C4-2B (cell line): ENCODE measurements at regions not wholly inside any gene's neighbourhood (a gene's known extent, or its start where the extent isn't known, plus 50 kb on each side); places are given as distances from the start of the nearest gene placed in this dataset.

Source experiments
- ZFX ChIP-seq: fragments of 450-650 bp; IDR thresholded peaks from 2 replicates; pipeline ENCODE4 v1.6.1; 2017
- TF ChIP-seq, protein P1 (sequence below): fragments of 450-650 bp; conservative IDR thresholded peaks from 2 replicates; pipeline ENCODE4 v1.5.1; 2017; ENCODE audit warnings: mild to moderate bottlenecking

DNA sequence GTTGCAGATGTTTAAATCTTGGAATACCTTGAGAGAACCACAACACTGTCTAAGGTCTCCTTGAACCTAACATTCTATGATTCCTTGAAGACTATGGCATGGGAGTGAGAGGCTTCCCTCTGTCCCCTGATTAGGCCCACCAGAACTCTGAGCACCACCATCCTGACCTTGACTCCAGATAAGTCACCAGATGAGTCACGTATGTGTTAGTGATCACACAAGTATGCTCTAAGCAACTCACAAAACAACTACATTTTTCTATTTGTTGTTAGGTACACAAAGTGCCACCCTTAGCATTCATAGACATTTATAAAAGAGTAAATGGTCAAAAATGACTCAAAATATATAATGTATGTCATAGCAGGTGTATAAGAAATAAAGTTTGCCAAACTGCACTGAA, 252.9 kb upstream of the CXXC4 start:
- TF ChIP-seq, protein P1, sequence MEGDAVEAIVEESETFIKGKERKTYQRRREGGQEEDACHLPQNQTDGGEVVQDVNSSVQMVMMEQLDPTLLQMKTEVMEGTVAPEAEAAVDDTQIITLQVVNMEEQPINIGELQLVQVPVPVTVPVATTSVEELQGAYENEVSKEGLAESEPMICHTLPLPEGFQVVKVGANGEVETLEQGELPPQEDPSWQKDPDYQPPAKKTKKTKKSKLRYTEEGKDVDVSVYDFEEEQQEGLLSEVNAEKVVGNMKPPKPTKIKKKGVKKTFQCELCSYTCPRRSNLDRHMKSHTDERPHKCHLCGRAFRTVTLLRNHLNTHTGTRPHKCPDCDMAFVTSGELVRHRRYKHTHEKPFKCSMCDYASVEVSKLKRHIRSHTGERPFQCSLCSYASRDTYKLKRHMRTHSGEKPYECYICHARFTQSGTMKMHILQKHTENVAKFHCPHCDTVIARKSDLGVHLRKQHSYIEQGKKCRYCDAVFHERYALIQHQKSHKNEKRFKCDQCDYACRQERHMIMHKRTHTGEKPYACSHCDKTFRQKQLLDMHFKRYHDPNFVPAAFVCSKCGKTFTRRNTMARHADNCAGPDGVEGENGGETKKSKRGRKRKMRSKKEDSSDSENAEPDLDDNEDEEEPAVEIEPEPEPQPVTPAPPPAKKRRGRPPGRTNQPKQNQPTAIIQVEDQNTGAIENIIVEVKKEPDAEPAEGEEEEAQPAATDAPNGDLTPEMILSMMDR: no peak
- no peak for TF ChIP-seq ZFX
